ENCODE measurements at regions not wholly inside any gene's neighbourhood (a gene's known extent, or its start where the extent isn't known, plus 50 kb on each side); places are given as distances from the start of the nearest gene placed in this dataset.

- no peak for DNase-seq
Observed at GRCh38 chr13:84528408-84529070, 646.3 kb upstream of the SLITRK1 start.

- DNase-seq = no peak
Observed at GRCh38 chr13:84525865-84526264, 643.6 kb upstream of the SLITRK1 start.

GRCh38 chr13:84524586-84524985 is 642.3 kb upstream of the SLITRK1 start:
- no peak for DNase-seq

GRCh38 chr13:84500016-84500415 is 617.7 kb upstream of the SLITRK1 start:
- DNase-seq = no peak

GRCh38 chr13:84497613-84498012 is 615.3 kb upstream of the SLITRK1 start:
- no peak for DNase-seq

GRCh38 chr13:84491952-84492351 is 609.7 kb upstream of the SLITRK1 start:
- DNase-seq = no peak

- DNase-seq = no peak
Observed at GRCh38 chr13:84487752-84488151, 605.5 kb upstream of the SLITRK1 start.

GRCh38 chr13:84481958-84482357 is 599.7 kb upstream of the SLITRK1 start:
- DNase-seq = no peak

- DNase-seq = no peak
Observed at GRCh38 chr13:84479656-84480055, 597.4 kb upstream of the SLITRK1 start.

- no peak for DNase-seq
Observed at GRCh38 chr13:84470528-84470927, 588.3 kb upstream of the SLITRK1 start.

GRCh38 chr13:84466461-84466860 is 584.2 kb upstream of the SLITRK1 start:
- DNase-seq = no peak

GRCh38 chr13:84460989-84461388 is 578.7 kb upstream of the SLITRK1 start:
- no peak for DNase-seq

GRCh38 chr13:84455143-84455905 is 573.0 kb upstream of the SLITRK1 start:
- DNase-seq = no peak

GRCh38 chr13:84447640-84447978 is 565.3 kb upstream of the SLITRK1 start:
- no peak for DNase-seq

- no peak for DNase-seq
Observed at GRCh38 chr13:84446972-84447639, 564.8 kb upstream of the SLITRK1 start.

GRCh38 chr13:84445776-84446175 is 563.5 kb upstream of the SLITRK1 start:
- no peak for DNase-seq

- no peak for DNase-seq
Observed at GRCh38 chr13:84443463-84443862, 561.2 kb upstream of the SLITRK1 start.

- no peak for DNase-seq
Observed at GRCh38 chr13:84439108-84439507, 556.8 kb upstream of the SLITRK1 start.

- DNase-seq = no peak
Observed at GRCh38 chr13:84433024-84433423, 550.8 kb upstream of the SLITRK1 start.

- no peak for DNase-seq
Observed at GRCh38 chr13:84431646-84432045, 549.4 kb upstream of the SLITRK1 start.

GRCh38 chr13:84430446-84430845 is 548.2 kb upstream of the SLITRK1 start:
- no peak for DNase-seq

GRCh38 chr13:84430015-84430414 is 547.7 kb upstream of the SLITRK1 start:
- DNase-seq = no peak

GRCh38 chr13:84418041-84418440 is 535.8 kb upstream of the SLITRK1 start:
- no peak for DNase-seq

GRCh38 chr13:84417416-84417815 is 535.1 kb upstream of the SLITRK1 start:
- DNase-seq = no peak
